K562 (cell line): ENCODE measurements at regions not wholly inside any gene's neighbourhood (a gene's known extent, or its start where the extent isn't known, plus 50 kb on each side); places are given as distances from the start of the nearest gene placed in this dataset.

ENCODE experiments used
- ATAC-seq: fragments of 200-7000 bp; cut with Tn5 transposase; 3 replicates; pipeline ENCODE4 v1.9.1; 2020; ENCODE audit warnings: moderate library complexity
- BruUV-seq: library from RNA; stranded (reverse); fragments of 400-500 nt; replicated peaks from 2 replicates; lab custom pipeline; 2021; lab: Mats Ljungman, UMichigan
- CTCF ChIA-PET: fragments of 300-600 bp; formaldehyde crosslinking; extraction: SDS; loops from one replicate; lab custom pipeline; 2021; ENCODE audit warnings: low intra/inter-chr PET ratio; lab: Yijun Ruan, JAX
- POLR2A ChIA-PET: fragments of 300-600, 350-650 bp; sonication (Branson Sonifier 250); formaldehyde crosslinking; extraction: SDS; loops from one replicate; lab custom pipeline; 2021; ENCODE audit warnings: antibody characterized with exemption, inconsistent platforms; lab: Yijun Ruan, JAX
- DNase-seq, 4 experiments: peaks; one replicate each; pipeline versions ENCODE4 v3.0.0 to v3.0.0-alpha.2; 2011 to 2018; ENCODE audit warnings: low spot score in 3 of 4, mixed read lengths in 3 of 4; ENCODE audit errors: extremely low read depth in 1 of 4
- FAIRE-seq: peaks from 2 replicates; lab custom pipeline; 2011; peaks lifted over from hg19 to GRCh38; lab: Jason Lieb, UNC
- H2AFZ ChIP-seq: 2 replicates; pipeline ENCODE4 v1.6.0; 2011; ENCODE audit warnings: low read depth, low read length, control low read depth, inconsistent platforms
- H3K27ac ChIP-seq: fragments of 200-600 bp; 3 replicates; pipeline ENCODE4 v1.8.0; 2011; ENCODE audit warnings: low read depth, mild to moderate bottlenecking, control low read depth, inconsistent platforms, low read length, moderate library complexity, mixed read lengths; ENCODE audit errors: extremely low read depth
- H3K27me3 ChIP-seq, 2 experiments: fragments of 300-600 bp in 1 of 2; 2 replicates in 1 of 2; 3 replicates in 1 of 2; pipeline versions ENCODE4 v1.6.0 to v1.8.0; 2011; ENCODE audit warnings: inconsistent platforms in 2 of 2, low read length in 2 of 2, mild to moderate bottlenecking in 1 of 2, mixed read lengths in 1 of 2, moderate library complexity in 1 of 2; ENCODE audit not compliant: control insufficient read depth in 2 of 2, insufficient read depth in 2 of 2
- H3K36me3 ChIP-seq: fragments of 300-600 bp; 3 replicates; pipeline ENCODE4 v1.8.0; 2011; ENCODE audit warnings: mild to moderate bottlenecking, low read length, inconsistent platforms; ENCODE audit not compliant: control insufficient read depth, insufficient read depth
- H3K4me1 ChIP-seq, 2 experiments: fragments of 200-600 bp in 1 of 2; replicated peaks in 1 of 2; 2 replicates in 1 of 2; 3 replicates in 1 of 2; pipeline versions ENCODE4 v1.5.1 to v1.8.0; 2011; ENCODE audit warnings: inconsistent platforms in 2 of 2, low read length in 2 of 2, mild to moderate bottlenecking in 1 of 2, mixed read lengths in 1 of 2, moderate library complexity in 1 of 2; ENCODE audit not compliant: control insufficient read depth in 2 of 2, insufficient read depth in 2 of 2
- H3K4me2 ChIP-seq: 2 replicates; pipeline ENCODE4 v1.6.1; 2011; ENCODE audit warnings: low read length, control low read depth, inconsistent platforms, mixed read lengths; ENCODE audit not compliant: insufficient read depth
- H3K4me3 ChIP-seq: fragments of 200-600 bp; sonication (generic), shearing (Covaris generic); 2 replicates; pipeline ENCODE4 v1.5.1; 2016; ENCODE audit warnings: control low read depth, inconsistent platforms
- H3K79me2 ChIP-seq: fragments of 200-600 bp; 3 replicates; pipeline ENCODE4 v1.8.0; 2011; ENCODE audit warnings: low read length, inconsistent platforms; ENCODE audit not compliant: control insufficient read depth, insufficient read depth
- H3K9ac ChIP-seq, 2 experiments: 2 replicates each; pipeline versions ENCODE4 v1.6.0 to v1.6.1; 2011; ENCODE audit warnings: low read depth in 2 of 2, low read length in 2 of 2, control low read depth in 1 of 2, inconsistent platforms in 1 of 2, mild to moderate bottlenecking in 1 of 2, mixed read lengths in 1 of 2; ENCODE audit not compliant: insufficient read depth in 1 of 2
- H3K9me1 ChIP-seq: one replicate; pipeline ENCODE4 v1.6.0; 2011; ENCODE audit warnings: inconsistent platforms, mild to moderate bottlenecking, low read length, moderate library complexity; ENCODE audit not compliant: control insufficient read depth, insufficient read depth
- H3K9me3 ChIP-seq: replicated peaks from 2 replicates; pipeline ENCODE4 v1.5.1; 2011; ENCODE audit warnings: low read depth, low read length, inconsistent platforms; ENCODE audit not compliant: control insufficient read depth, insufficient read depth
- H4K20me1 ChIP-seq: replicated peaks from 2 replicates; pipeline ENCODE4 v1.6.1; 2011; ENCODE audit warnings: low read length, inconsistent platforms, mixed read lengths; ENCODE audit not compliant: control insufficient read depth, insufficient read depth
- ARID1B ChIP-seq: fragments of 450-650 bp; IDR thresholded peaks from 2 replicates; pipeline ENCODE4 v1.6.1; 2016; ENCODE audit warnings: antibody characterized with exemption, mild to moderate bottlenecking, inconsistent platforms
- CBFA2T2 ChIP-seq: fragments of 450-650 bp; conservative IDR thresholded peaks from 2 replicates; pipeline ENCODE4 v1.6.1; 2017; ENCODE audit warnings: mild to moderate bottlenecking
- CHD4 ChIP-seq: fragments of 200-600 bp; sonication (generic); IDR thresholded peaks from 3 replicates; pipeline ENCODE4 v1.6.1; 2012; ENCODE audit warnings: low read depth, mild to moderate bottlenecking, mixed read lengths, low read length, inconsistent platforms; ENCODE audit not compliant: insufficient read depth, insufficient replicate concordance, poor library complexity, severe bottlenecking
- FOXJ3 ChIP-seq: sonication (generic); formaldehyde crosslinking; IDR thresholded peaks from 2 replicates; pipeline ENCODE4 v1.4.0; 2020; ENCODE audit warnings: mild to moderate bottlenecking, missing genetic modification reagents
- FOXK1 ChIP-seq: sonication (generic); formaldehyde crosslinking; IDR thresholded peaks from 2 replicates; pipeline ENCODE4 v1.8.0; 2022; ENCODE audit warnings: missing genetic modification reagents, mild to moderate bottlenecking, borderline replicate concordance
- MAFK ChIP-seq: IDR thresholded peaks from 2 replicates; pipeline ENCODE4 v1.6.1; 2011; ENCODE audit warnings: low read length, improper control_type of control experiment
- NFXL1 ChIP-seq: fragments of 450-650 bp; formaldehyde crosslinking; IDR thresholded peaks from 2 replicates; pipeline ENCODE4 v1.4.0; 2021; ENCODE audit warnings: mild to moderate bottlenecking
- SMARCA5 ChIP-seq: fragments of 450-650 bp; IDR thresholded peaks from 2 replicates; pipeline ENCODE4 v1.6.1; 2016
- ZBED1 ChIP-seq: IDR thresholded peaks from 2 replicates; pipeline ENCODE4 v1.6.1; 2014
- ZBTB7A ChIP-seq: IDR thresholded peaks from 2 replicates; pipeline ENCODE4 v1.6.1; 2011; ENCODE audit warnings: low read depth, mild to moderate bottlenecking, low read length, moderate library complexity, borderline replicate concordance; ENCODE audit not compliant: control insufficient read depth
- WGBS: fragments of 100-300 bp; shearing (Covaris generic); methylation state at CpG from one replicate; pipeline ENCODE4 v1.1.6; 2016; ENCODE audit warnings: low coverage, mixed read lengths; ENCODE audit not compliant: insufficient coverage; ENCODE audit errors: missing lambda C conversion rate; 5-methylcytosine and 5-hydroxymethylcytosine counted together
- in situ Hi-C: fragments of 300-500 bp; cut with MboI; formaldehyde crosslinking; loops from 4 replicates; pipeline ENCODE4 v1.15.0; 2018; ENCODE audit warnings: inconsistent platforms, mixed read lengths
- intact Hi-C: fragments of 100-400 bp; cut with micrococcal nuclease; formaldehyde crosslinking; loops from 2 replicates; pipeline ENCODE4 v1.14.2; 2022
- TF ChIP-seq, protein P1 (sequence below): fragments of 250-450 bp; sonication (Bioruptor Pico); IDR thresholded peaks from 2 replicates; pipeline ENCODE4 v1.4.0; 2020; ENCODE audit warnings: mild to moderate bottlenecking, moderate library complexity, borderline replicate concordance
- TF ChIP-seq, protein P2 (sequence below): fragments of 450-650 bp; formaldehyde crosslinking; IDR thresholded peaks from 2 replicates; pipeline ENCODE4 v1.4.0; 2022; ENCODE audit warnings: mild to moderate bottlenecking, moderate library complexity
- TF ChIP-seq, protein P3 (sequence below): fragments of 450-650 bp; formaldehyde crosslinking; IDR thresholded peaks from 2 replicates; pipeline ENCODE4 v1.4.0; 2022; ENCODE audit warnings: missing genetic modification characterization

DNA sequence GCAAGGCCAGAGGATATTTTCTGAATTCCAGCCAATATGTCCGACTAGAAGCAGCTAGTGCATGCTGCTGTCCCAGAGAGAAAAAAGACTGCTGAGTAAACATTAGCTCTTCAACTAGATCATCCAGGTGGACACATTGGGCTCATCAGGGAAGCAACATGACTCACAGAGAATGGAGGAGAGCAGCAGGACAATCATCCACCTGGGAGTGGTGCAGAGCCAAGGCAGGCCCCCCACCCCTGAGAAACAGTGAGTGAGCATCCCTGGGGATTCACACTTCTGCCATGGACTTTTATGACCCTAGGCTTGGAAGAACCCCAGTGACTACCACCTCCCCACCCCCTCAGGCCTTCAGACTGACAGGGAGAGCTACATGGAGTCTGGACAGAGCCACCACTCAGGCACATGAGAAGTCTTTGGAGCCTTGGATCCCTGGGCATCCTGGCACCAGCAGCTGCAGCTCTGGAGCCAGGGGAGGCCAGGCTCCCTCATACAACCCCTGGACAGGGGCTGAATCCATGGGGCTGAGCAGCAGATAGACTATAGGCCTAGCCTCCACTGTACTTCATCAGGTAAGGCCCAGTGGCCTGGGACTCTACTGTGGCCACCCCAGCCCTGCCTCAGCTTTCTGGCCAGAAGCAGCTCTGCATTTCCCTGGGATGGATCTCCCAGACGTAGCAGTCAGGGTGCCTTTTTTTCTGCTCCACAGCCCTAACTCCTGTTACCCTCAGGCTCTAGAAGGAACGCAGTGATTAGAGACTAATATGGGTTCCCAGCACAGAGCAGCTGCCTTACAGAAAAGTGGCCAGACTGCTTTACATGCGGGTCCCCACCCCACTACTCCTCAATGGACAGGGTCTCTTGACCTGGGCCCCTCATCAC, 82.9 kb upstream of the RNF217 start:
- BruUV-seq = no TSS peak
- Histone ChIP-seq H3K9ac (no peak overlapping the region), H3K27me3 (no peaks in the 10 kb centered on the region), H3K4me3 (no peak overlapping the region), H3K27ac (no peak overlapping the region), H3K9me1 (no peaks in the 10 kb centered on the region), H3K36me3 (no peaks in the 10 kb centered on the region), H3K79me2 (no peaks in the 10 kb centered on the region), H2AFZ (no peak overlapping the region)
- WGBS = 25% methylated on average over 4 of the region's 4 CpGs
- in situ Hi-C loops = loop anchor here (10.0 kb wide), 3 partner anchors 425 to 965 kb away; partner anchors contain the start of gene HDDC2
- DNase-seq = no peak
- no peak for FAIRE-seq
- ATAC-seq = no peak; the same call in 2 of the 3 replicates
- TF ChIP-seq NFXL1 (CRISPR knock-in tag) (no peak), ZBED1 (no peak), SMARCA5 (no peak), MAFK (no peak), ZBTB7A (no peak), CHD4 (no peak), ARID1B (no peak), FOXK1 (CRISPR knock-in tag) (no peak), CBFA2T2 (no peak), FOXJ3 (CRISPR knock-in tag) (no peak)
- TF ChIP-seq, protein P1, sequence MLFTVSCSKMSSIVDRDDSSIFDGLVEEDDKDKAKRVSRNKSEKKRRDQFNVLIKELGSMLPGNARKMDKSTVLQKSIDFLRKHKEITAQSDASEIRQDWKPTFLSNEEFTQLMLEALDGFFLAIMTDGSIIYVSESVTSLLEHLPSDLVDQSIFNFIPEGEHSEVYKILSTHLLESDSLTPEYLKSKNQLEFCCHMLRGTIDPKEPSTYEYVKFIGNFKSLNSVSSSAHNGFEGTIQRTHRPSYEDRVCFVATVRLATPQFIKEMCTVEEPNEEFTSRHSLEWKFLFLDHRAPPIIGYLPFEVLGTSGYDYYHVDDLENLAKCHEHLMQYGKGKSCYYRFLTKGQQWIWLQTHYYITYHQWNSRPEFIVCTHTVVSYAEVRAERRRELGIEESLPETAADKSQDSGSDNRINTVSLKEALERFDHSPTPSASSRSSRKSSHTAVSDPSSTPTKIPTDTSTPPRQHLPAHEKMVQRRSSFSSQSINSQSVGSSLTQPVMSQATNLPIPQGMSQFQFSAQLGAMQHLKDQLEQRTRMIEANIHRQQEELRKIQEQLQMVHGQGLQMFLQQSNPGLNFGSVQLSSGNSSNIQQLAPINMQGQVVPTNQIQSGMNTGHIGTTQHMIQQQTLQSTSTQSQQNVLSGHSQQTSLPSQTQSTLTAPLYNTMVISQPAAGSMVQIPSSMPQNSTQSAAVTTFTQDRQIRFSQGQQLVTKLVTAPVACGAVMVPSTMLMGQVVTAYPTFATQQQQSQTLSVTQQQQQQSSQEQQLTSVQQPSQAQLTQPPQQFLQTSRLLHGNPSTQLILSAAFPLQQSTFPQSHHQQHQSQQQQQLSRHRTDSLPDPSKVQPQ (CRISPR knock-in tag) = no peak
- TF ChIP-seq, protein P2, sequence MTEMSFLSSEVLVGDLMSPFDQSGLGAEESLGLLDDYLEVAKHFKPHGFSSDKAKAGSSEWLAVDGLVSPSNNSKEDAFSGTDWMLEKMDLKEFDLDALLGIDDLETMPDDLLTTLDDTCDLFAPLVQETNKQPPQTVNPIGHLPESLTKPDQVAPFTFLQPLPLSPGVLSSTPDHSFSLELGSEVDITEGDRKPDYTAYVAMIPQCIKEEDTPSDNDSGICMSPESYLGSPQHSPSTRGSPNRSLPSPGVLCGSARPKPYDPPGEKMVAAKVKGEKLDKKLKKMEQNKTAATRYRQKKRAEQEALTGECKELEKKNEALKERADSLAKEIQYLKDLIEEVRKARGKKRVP (CRISPR knock-in tag) = no peak
- TF ChIP-seq, protein P3, sequence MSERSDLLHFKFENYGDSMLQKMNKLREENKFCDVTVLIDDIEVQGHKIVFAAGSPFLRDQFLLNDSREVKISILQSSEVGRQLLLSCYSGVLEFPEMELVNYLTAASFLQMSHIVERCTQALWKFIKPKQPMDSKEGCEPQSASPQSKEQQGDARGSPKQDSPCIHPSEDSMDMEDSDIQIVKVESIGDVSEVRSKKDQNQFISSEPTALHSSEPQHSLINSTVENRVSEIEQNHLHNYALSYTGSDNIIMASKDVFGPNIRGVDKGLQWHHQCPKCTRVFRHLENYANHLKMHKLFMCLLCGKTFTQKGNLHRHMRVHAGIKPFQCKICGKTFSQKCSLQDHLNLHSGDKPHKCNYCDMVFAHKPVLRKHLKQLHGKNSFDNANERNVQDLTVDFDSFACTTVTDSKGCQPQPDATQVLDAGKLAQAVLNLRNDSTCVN (CRISPR knock-in tag) = no peak
- TF ChIP-seq, all 486 proteins: peak for 0
- ChIA-PET CTCF (no interaction called here), POLR2A (interaction anchor here (1.4 kb wide), 1 partner anchor 10 kb away, joined by 3 read pairs; no protein-coding TSS in a partner anchor)
- Histone ChIP-seq H4K20me1 (no peaks in the 10 kb centered on the region), H3K4me1 (no peaks in the 10 kb centered on the region; a peak in 1 of 5 replicates), H3K4me2 (no peak overlapping the region), H3K9me3 (no peaks in the 10 kb centered on the region)
- intact Hi-C loops = no loop called here
